ENCODE measurements at regions not wholly inside any gene's neighbourhood (a gene's known extent, or its start where the extent isn't known, plus 50 kb on each side); places are given as distances from the start of the nearest gene placed in this dataset.

- in situ Hi-C loops (cut with MboI; ENCODE audit: low sequenced_read_pairs): no loop called here
- Histone ChIP-seq H3K27me3 (ENCODE audit: control insufficient read depth, insufficient read depth, low read length) (no peaks in the 10 kb centered on the region), H3K27ac (ENCODE audit: insufficient read depth, low read length) (no peak overlapping the region)
Measured at GRCh38 chr1:2878591-2878990, 77.1 kb upstream of the TTC34 start.

More at GRCh38 chr1:2878591-2878990, 77.1 kb upstream of the TTC34 start:
- H3K4me2 ChIP-seq (ENCODE audit: low read depth, low read length): no peak overlapping the region
- H3K4me1 ChIP-seq (ENCODE audit: control insufficient read depth, insufficient read depth, low read length): no peaks in the 10 kb centered on the region
- intact Hi-C loops (cut with micrococcal nuclease) (no loop called here), dilution Hi-C loops (cut with HindIII; ENCODE audit: low sequenced_read_pairs, unreplicated experiment) (no loop called here)
- WGBS, 2 experiments (ENCODE audit: extremely low coverage in 2 of 2, insufficient read length in 1 of 2): 47% methylated on average over 8 of the region's 14 CpGs; no CpG with 5 or more reads in 1 of the 2 experiments
- no peak overlapping the region for H3K23ac ChIP-seq (ENCODE audit: low read depth, low read length)
- DNase-seq (no peak), ATAC-seq (ENCODE audit: low read depth) (no peak)
- no peak overlapping the region for H2AK5ac ChIP-seq (ENCODE audit: low read depth, low read length)
- H4K5ac ChIP-seq (ENCODE audit: low read depth, low read length): no peak overlapping the region
- no peak overlapping the region for H3K18ac ChIP-seq (ENCODE audit: low read depth, low read length)
- no peak overlapping the region for H3K14ac ChIP-seq (replicated peaks; ENCODE audit: low read depth, low read length)
- H3K9me1 ChIP-seq (ENCODE audit: insufficient read depth, low read length): no peaks in the 10 kb centered on the region
- no peak overlapping the region for H3K9ac ChIP-seq (ENCODE audit: low read depth, low read length)
- H2BK20ac ChIP-seq (ENCODE audit: low read depth, low read length): no peak overlapping the region
- POLR2A ChIA-PET (ENCODE audit: unreplicated experiment): no interaction called here
- H4K91ac ChIP-seq (ENCODE audit: insufficient read depth, low read depth, low read length): no peak overlapping the region
- H3K36me3 ChIP-seq (ENCODE audit: control insufficient read depth, insufficient read depth, low read length): no peaks in the 10 kb centered on the region
- no peaks in the 10 kb centered on the region for H4K20me1 ChIP-seq (ENCODE audit: insufficient read depth, low read length)
- no peak overlapping the region for H2AFZ ChIP-seq (replicated peaks; ENCODE audit: low read length, poor library complexity)
- no peak overlapping the region for H4K8ac ChIP-seq (ENCODE audit: low read depth in 2 of 2, low read length in 2 of 2)
- TF ChIP-seq MXI1 (IDR thresholded peaks at IDR 0.05; ENCODE audit: borderline replicate concordance, low read depth, low read length): no peak
- TF ChIP-seq MAZ (IDR thresholded peaks at IDR 0.05; ENCODE audit: borderline replicate concordance, low read depth, low read length): no peak
- TF ChIP-seq ELK1 (IDR thresholded peaks at IDR 0.05; ENCODE audit: borderline replicate concordance, low read depth, low read length): no peak
- TF ChIP-seq POLR2A (IDR thresholded peaks at IDR 0.05; ENCODE audit: low read depth, low read length): no peak
- no peak for TF ChIP-seq RCOR1 (IDR thresholded peaks at IDR 0.05; ENCODE audit: insufficient replicate concordance, low read length)
- no peak for TF ChIP-seq CHD1 (IDR thresholded peaks at IDR 0.05; ENCODE audit: low read depth, low read length)
- TF ChIP-seq MAFK (IDR thresholded peaks at IDR 0.05; ENCODE audit: low read depth, low read length): no peak
- TF ChIP-seq BHLHE40 (IDR thresholded peaks at IDR 0.05; ENCODE audit: low read depth, low read length): no peak
- TF ChIP-seq RFX5 (IDR thresholded peaks at IDR 0.05; ENCODE audit: low read depth, low read length): no peak
- no peak for TF ChIP-seq CTCF (conservative IDR thresholded peaks at IDR 0.05; ENCODE audit: low read depth, low read length)
- TF ChIP-seq FOS (IDR thresholded peaks at IDR 0.05; ENCODE audit: low read depth, low read length): no peak
- TF ChIP-seq RAD21 (IDR thresholded peaks at IDR 0.05; ENCODE audit: low read length): no peak
- TF ChIP-seq SMC3 (IDR thresholded peaks at IDR 0.05; ENCODE audit: low read depth, low read length): no peak
- no peak for TF ChIP-seq USF2 (IDR thresholded peaks at IDR 0.05; ENCODE audit: low read depth, low read length)
- no peak for TF ChIP-seq CEBPB (IDR thresholded peaks at IDR 0.05; ENCODE audit: low read depth, low read length)
- no peak for TF ChIP-seq NFE2L2 (IDR thresholded peaks at IDR 0.05; ENCODE audit: low read depth, low read length)
- no peak overlapping the region for H2BK5ac ChIP-seq (ENCODE audit: low read depth, low read length, poor library complexity, severe bottlenecking)
- H3K79me1 ChIP-seq (ENCODE audit: low read depth in 1 of 2, low read length in 2 of 2): no peaks in the 10 kb centered on the region
- no peak overlapping the region for H3K4ac ChIP-seq (ENCODE audit: low read depth, low read length)
- no TSS peak for BruUV-seq (replicated peaks)
- H3K56ac ChIP-seq (ENCODE audit: extremely low read depth, insufficient read depth, low read length): no peak overlapping the region
- H3K4me3 ChIP-seq (ENCODE audit: insufficient read depth, low read depth, low read length): no peak overlapping the region
- peaks cover 76% of the 10 kb centered on the region for H3K9me3 ChIP-seq (ENCODE audit: control insufficient read depth, insufficient read depth, low read length)
- no peak overlapping the region for H2BK120ac ChIP-seq (ENCODE audit: low read depth, low read length)
- H2BK15ac ChIP-seq (ENCODE audit: low read depth, low read length): no peak overlapping the region
- CTCF ChIA-PET: no interaction called here
- H2AK9ac ChIP-seq (replicated peaks; ENCODE audit: low read depth, low read length, poor library complexity): no peak overlapping the region

Measured in IMR-90 (cell line).